CD4-positive, alpha-beta T cell treated with Interleukin-4 for 1 hour (primary cell): ENCODE measurements at regions not wholly inside any gene's neighbourhood (a gene's known extent, or its start where the extent isn't known, plus 50 kb on each side); places are given as distances from the start of the nearest gene placed in this dataset.
A peak's percentile ranks its signal among the peaks of the same experiment; 100 is the strongest.

Experiments
- DNase-seq, 2 donors: peaks; one replicate each; pipeline ENCODE4 v3.0.0-alpha.2; 2020 to 2022

DNA sequence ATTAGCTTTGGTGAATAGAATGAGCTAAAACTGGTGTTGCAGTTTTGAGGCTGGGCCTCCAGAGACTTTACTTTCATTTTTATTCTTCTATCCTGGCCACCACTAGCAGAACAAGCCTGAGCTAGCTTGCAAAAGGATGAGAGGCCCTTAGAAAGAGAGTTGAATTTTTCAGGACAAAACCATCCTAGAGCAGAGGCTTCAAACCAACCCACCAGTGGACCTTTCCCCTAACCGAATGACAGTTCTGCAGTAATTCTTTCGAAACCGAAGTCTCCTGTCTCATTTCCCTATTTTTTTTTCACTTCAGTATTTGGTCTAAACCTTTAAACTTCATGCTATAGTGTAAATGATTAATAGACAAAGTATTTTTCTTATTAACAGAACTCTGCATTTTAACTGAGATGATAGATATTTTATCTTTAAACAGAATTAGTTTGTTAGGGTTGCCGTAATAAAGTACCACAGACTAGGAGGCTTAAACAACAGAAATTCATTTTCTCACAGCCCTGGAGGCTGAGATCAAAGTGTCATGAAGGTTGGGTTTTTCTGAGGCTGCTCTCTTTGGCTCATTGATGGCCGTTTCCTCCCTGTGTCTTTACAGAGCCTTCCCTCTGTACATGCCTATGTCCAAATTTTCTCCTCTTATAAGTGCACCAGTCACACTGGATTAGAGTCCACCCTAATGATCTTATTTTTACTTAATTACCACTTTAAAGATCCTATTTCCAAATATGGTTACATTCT lies 80.6 kb upstream of the PAK5 start:
- DNase-seq = no peak

DNA sequence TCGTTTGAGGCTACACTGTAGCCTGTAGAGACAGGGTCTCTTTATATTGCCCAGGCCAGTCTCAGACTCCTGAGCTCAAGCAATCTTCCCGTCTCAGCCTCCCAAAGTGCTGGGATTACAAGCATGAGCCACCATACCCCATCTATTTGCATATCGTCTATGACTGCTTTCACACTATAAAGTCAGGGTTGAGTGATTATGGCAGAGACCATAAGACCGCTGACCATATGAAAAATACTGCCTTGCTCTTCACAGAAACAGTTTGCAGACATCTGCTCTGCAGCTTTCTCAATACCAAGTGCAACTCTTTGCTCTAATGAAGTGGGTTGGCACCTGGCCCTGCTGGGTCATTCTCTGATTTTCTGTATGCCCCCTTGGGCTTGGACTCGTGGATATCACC lies 79.5 kb upstream of the PAK5 start:
- no peak for DNase-seq

DNA sequence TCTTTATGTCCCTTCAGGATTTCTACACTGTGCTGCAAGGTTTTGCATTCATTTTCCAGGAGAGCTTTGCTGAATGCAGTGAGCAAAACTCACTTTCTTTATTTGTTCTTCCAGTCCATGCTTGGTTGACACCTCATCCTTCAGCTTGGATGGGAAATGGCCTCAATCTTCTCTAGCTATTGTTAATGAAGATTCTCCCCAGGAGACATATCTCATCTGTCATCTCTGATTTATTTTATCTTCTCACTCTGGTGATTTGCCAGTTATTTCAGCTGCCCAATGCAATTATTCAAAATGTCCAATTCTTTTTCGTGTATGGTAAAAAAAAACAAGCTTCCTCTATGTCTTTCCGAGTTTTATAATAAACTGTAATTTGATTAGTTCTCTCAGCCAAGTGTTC lies 77.9 kb upstream of the PAK5 start:
- no peak for DNase-seq

DNA sequence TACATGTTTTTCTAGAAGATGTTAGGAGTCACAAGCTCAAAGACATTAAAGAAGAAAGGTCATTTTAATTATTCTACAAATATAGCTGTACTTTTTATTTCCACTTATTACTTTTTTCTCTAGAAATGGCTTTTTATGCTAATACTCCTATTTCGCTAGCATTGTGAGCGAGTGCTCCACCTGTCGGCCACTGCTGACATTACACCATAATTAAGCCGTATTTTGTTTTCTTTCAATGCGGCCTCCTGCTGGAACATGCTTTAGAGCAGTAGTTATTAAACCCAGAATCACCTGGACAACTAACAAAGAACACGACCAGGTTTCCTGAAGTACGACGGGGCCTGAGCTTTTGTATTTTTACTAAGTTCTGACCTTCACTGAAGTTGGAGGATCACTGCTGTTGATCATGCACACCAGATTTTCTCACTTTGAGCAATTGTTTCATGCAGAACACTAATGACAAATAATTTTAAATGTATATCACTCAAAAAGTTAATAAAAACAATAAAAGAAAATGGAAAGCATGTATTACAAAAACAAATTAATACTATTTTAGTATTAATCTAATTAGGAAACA lies 74.1 kb upstream of the PAK5 start:
- peak in 1 of 2 donors; percentile 20 for DNase-seq

DNA sequence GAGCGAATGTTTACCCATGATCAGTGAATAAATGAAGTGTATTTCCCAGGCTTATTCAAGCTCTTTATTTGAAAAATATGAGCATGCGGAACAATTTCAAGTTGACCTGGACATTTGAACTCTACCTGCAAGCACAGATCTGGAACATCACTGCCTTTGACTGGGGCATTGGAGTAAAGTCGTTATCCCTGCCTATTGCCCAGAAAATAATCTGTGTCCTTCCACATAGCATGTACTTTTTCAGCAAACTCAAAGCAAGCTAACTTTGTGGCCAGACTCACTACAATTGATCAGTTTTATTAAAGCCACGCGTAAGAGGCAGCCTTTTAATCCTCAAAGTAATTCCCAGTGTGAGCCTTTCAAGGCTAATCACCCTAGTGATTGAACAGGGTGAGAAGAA lies 73.4 kb upstream of the PAK5 start:
- DNase-seq = no peak

DNA sequence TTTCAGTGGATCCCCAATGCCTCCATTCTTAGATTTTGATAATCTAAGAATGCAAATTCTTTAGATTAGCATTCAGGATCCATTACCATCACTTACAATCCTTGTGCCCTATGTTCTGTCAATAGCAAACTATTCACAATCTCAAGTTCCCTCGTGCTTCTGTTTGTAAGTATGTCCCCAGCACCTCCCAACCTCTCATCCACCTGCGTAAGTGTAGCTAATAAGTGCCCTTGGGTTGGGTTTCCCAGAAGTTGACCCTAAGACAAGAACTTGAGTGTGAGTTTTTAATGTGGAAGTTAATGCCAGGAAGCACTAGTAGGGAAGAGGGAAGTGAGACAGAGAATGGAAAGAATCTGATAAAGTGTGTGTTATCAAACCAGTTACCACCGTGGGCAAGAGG lies 72.6 kb upstream of the PAK5 start:
- no peak for DNase-seq

DNA sequence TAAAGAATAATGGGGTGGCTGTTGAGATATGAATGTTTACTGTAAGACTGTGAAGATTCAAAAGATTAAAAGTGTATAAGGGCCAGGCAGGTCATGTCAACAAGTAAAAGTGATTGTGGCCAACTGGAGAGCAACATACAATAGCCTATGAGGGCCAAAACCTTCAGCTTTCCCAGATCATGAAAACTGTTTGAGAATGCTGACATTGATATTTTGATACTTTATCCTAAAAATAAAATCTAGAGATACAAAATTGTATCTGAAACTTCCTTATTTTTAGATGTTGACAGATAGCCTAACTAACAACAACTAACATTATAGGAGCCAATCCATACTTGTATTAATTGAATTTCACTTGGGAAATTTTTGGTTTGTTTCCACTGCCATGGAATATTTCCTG lies 70.3 kb upstream of the PAK5 start:
- no peak for DNase-seq

DNA sequence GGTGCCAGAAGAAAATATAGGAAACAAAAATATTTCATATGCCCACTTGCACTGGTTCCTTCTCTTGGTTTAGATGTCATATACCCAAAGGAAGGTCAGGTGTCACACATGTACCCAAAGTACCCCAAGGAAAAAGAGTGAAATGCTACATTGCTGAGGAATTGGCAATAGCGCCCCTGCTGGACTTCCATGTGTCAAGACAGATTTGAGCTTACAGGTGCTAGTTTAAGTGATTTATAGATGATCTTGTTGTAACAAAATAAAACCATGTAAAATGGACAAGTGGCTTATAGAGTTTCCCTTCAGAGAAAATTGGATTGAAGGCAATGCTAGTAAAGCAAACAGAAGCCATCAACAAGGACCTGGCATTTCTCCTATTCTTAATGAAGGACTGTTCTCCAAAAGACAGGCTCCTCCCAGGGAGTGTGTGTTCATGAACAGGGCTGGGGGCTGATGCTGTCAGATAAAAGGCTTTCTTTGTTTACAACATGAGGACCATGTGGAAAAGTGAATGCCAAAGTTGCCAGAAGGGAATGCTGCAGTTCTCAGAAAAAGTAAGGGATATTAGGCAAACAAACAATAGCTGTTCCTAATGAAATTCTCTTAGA lies 64.3 kb upstream of the PAK5 start:
- DNase-seq = no peak

DNA sequence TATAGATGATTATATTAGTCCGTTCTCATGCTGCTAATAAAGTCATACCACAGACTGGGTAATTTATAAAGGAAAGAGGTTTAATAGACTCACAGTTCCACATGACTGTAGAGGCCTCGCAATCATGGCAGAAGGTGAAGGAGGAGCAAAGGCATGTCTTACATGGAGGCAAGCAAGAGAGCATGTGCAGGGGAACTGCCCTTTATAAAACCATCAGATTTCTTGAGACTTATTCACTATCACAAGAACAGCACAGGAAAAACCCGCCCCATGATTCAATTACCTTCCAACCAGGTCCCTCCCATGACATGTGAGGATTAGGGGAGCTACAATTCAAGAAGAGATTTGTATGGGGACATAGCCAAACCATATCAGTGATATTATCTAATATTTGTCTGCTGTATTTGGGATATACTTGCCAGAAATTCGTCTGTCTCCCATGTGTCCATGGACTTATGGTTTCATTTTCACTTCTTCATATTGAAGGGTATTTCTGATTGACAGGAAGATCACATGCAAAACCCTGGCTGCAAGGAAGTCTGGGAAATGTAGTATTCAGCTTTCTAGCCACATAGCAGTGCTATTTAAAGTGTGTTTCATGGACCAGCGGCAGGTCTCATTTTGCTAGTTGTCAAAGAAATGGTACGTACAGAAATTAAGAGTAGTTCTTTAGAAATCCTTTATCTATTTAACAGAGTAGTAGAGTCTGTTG lies 50.5 kb upstream of the PAK5 start:
- no peak for DNase-seq
